HCT116 (cell line): ENCODE measurements at regions not wholly inside any gene's neighbourhood (a gene's known extent, or its start where the extent isn't known, plus 50 kb on each side); places are given as distances from the start of the nearest gene placed in this dataset.

Experiments used
- ATAC-seq: fragments of 200-7000 bp; cut with Tn5 transposase; 2 replicates; pipeline ENCODE4 v1.9.1; 2020; ENCODE audit warnings: mild to moderate bottlenecking, moderate library complexity
- BruUV-seq: library from RNA; stranded (reverse); fragments of 400-500 nt; replicated peaks from 2 replicates; lab custom pipeline; 2021; lab: Mats Ljungman, UMichigan
- CTCF ChIA-PET: fragments of 300-600 bp; sonication (Branson Sonifier 250); formaldehyde crosslinking; loops from one replicate; lab custom pipeline; 2021; ENCODE audit warnings: antibody characterized with exemption; lab: Charles Lee
- POLR2A ChIA-PET: fragments of 300-600, 350-600 bp; sonication (Branson Sonifier 250); formaldehyde crosslinking; loops from one replicate; lab custom pipeline; 2021; ENCODE audit warnings: antibody characterized with exemption; lab: Charles Lee
- RAD21 ChIA-PET, 2 experiments: fragments of 300-600 bp; sonication (Branson Sonifier 250); formaldehyde crosslinking; loops; one replicate each; lab custom pipeline; 2023; ENCODE audit warnings: low total read pairs in 2 of 2; ENCODE audit not compliant: uncharacterized antibody in 2 of 2, unreplicated experiment in 2 of 2, low non-redundant PET in 1 of 2; lab: Charles Lee
- DNase-seq: peaks from one replicate; pipeline ENCODE4 v3.0.0-alpha.2; 2010; ENCODE audit warnings: low read depth, low spot score
- H2AFZ ChIP-seq: fragments of 200-600 bp; shearing (Covaris generic), sonication (generic); 2 replicates; pipeline ENCODE4 v1.6.1; 2017; ENCODE audit warnings: low read depth, mixed run types, mixed read lengths, antibody characterized with exemption, low read length; ENCODE audit not compliant: poor library complexity, severe bottlenecking
- H3K27ac ChIP-seq: 2 replicates; pipeline ENCODE4 v1.5.1; 2012; ENCODE audit warnings: low read depth, low read length
- H3K27me3 ChIP-seq: fragments of 200-600 bp; sonication (generic); 2 replicates; pipeline ENCODE4 v1.6.1; 2016; ENCODE audit warnings: mixed run types, low read length, mixed read lengths; ENCODE audit not compliant: insufficient read depth
- H3K36me3 ChIP-seq, 2 experiments: fragments of 200-500 bp in 1 of 2; fragments of 200-600 bp in 1 of 2; sonication (Bioruptor generic) in 1 of 2; sonication (generic) in 1 of 2; 2 replicates each; pipeline versions ENCODE4 v1.5.1 to v1.6.1; 2014 to 2016; ENCODE audit warnings: low read length in 2 of 2, inconsistent platforms in 1 of 2, mixed read lengths in 1 of 2, mixed run types in 1 of 2; ENCODE audit not compliant: insufficient read depth in 2 of 2, control insufficient read depth in 1 of 2
- H3K4me1 ChIP-seq, 2 experiments: fragments of 200-600 bp in 1 of 2; sonication (generic) in 1 of 2; 2 replicates each; pipeline versions ENCODE4 v1.5.1 to v1.6.1; 2012 to 2017; ENCODE audit warnings: low read length in 2 of 2, inconsistent platforms in 1 of 2, mild to moderate bottlenecking in 1 of 2, mixed read lengths in 1 of 2, mixed run types in 1 of 2, moderate library complexity in 1 of 2; ENCODE audit not compliant: insufficient read depth in 2 of 2, control insufficient read depth in 1 of 2
- H3K4me2 ChIP-seq: fragments of 200-600 bp; sonication (generic); 2 replicates; pipeline ENCODE4 v1.6.1; 2017; ENCODE audit warnings: mixed run types, low read length, mixed read lengths
- H3K4me3 ChIP-seq, 2 experiments: fragments of 200-600 bp in 1 of 2; sonication (generic) in 1 of 2; replicated peaks in 1 of 2; 2 replicates each; pipeline ENCODE4 v1.5.1; 2011 to 2016; ENCODE audit warnings: low read length in 2 of 2, control low read depth in 1 of 2, low read depth in 1 of 2, mild to moderate bottlenecking in 1 of 2, mixed read lengths in 1 of 2, mixed run types in 1 of 2
- H3K79me2 ChIP-seq: fragments of 200-600 bp; sonication (generic); 2 replicates; pipeline ENCODE4 v1.6.1; 2017; ENCODE audit warnings: mild to moderate bottlenecking, mixed run types, low read length, moderate library complexity, mixed read lengths; ENCODE audit not compliant: insufficient read depth
- H3K9ac ChIP-seq: fragments of 200-600 bp; sonication (generic); 2 replicates; pipeline ENCODE4 v1.6.1; 2016; ENCODE audit warnings: low read length, mixed read lengths
- H3K9me2 ChIP-seq: fragments of 200-600 bp; sonication (generic), shearing (Covaris generic); 2 replicates; pipeline ENCODE4 v1.6.1; 2017; ENCODE audit warnings: mixed run types, mild to moderate bottlenecking, moderate library complexity; ENCODE audit not compliant: insufficient read depth
- H3K9me3 ChIP-seq, 2 experiments: fragments of 200-500 bp in 1 of 2; fragments of 200-600 bp in 1 of 2; sonication (Bioruptor generic) in 1 of 2; sonication (generic) in 1 of 2; 2 replicates each; pipeline ENCODE4 v1.6.1; 2014 to 2017; ENCODE audit warnings: low read length in 2 of 2, mixed read lengths in 2 of 2, inconsistent platforms in 1 of 2, low read depth in 1 of 2, mild to moderate bottlenecking in 1 of 2, mixed run types in 1 of 2, moderate library complexity in 1 of 2; ENCODE audit not compliant: control insufficient read depth in 1 of 2, insufficient read depth in 1 of 2
- H4K20me1 ChIP-seq: fragments of 200-600 bp; sonication (generic), shearing (Covaris generic); 2 replicates; pipeline ENCODE4 v1.6.1; 2017; ENCODE audit warnings: mixed run types, mild to moderate bottlenecking, moderate library complexity; ENCODE audit not compliant: insufficient read depth
- EGR1 ChIP-seq: IDR thresholded peaks from 2 replicates; pipeline ENCODE4 v1.6.1; 2012; ENCODE audit warnings: low read depth
- EZH2phosphoT487 ChIP-seq: fragments of 200-600 bp; IDR thresholded peaks from 2 replicates; pipeline ENCODE4 v1.6.1; 2018; ENCODE audit warnings: antibody characterized with exemption, borderline replicate concordance
- FOSL1 ChIP-seq: IDR thresholded peaks from 2 replicates; pipeline ENCODE4 v1.6.1; 2012; ENCODE audit warnings: low read depth
- POLR2AphosphoS5 ChIP-seq: IDR thresholded peaks from 2 replicates; pipeline ENCODE4 v1.6.1; 2011; ENCODE audit warnings: mild to moderate bottlenecking, low read depth, low read length, moderate library complexity
- SIN3A ChIP-seq: IDR thresholded peaks from 2 replicates; pipeline ENCODE4 v1.6.1; 2012; ENCODE audit warnings: low read depth
- TCF7L2 ChIP-seq: IDR thresholded peaks from 2 replicates; pipeline ENCODE4 v1.7.0; 2011; ENCODE audit warnings: borderline replicate concordance, inconsistent platforms; ENCODE audit not compliant: insufficient read depth, insufficient read length; ENCODE audit errors: extremely low read depth
- YY1 ChIP-seq: IDR thresholded peaks from 2 replicates; pipeline ENCODE4 v1.6.1; 2011; ENCODE audit warnings: low read length, low read depth, moderate library complexity, mild to moderate bottlenecking; ENCODE audit not compliant: insufficient replicate concordance; ENCODE audit errors: extremely low read depth
- ZNF274 ChIP-seq: fragments of 200-500 bp; sonication (Bioruptor generic); IDR thresholded peaks from 2 replicates; pipeline ENCODE4 v1.6.1; 2014; ENCODE audit warnings: mild to moderate bottlenecking, low read depth, low read length, inconsistent platforms
- intact Hi-C: fragments of 100-400 bp; cut with micrococcal nuclease; formaldehyde crosslinking; loops from 2 replicates; pipeline ENCODE4 v1.10.0; 2022
- TF ChIP-seq, protein P1 (sequence below): IDR thresholded peaks from 2 replicates; pipeline ENCODE4 v1.6.1; 2012; ENCODE audit warnings: low read depth
- TF ChIP-seq, protein P2 (sequence below): IDR thresholded peaks from 2 replicates; pipeline ENCODE4 v1.6.1; 2012

DNA sequence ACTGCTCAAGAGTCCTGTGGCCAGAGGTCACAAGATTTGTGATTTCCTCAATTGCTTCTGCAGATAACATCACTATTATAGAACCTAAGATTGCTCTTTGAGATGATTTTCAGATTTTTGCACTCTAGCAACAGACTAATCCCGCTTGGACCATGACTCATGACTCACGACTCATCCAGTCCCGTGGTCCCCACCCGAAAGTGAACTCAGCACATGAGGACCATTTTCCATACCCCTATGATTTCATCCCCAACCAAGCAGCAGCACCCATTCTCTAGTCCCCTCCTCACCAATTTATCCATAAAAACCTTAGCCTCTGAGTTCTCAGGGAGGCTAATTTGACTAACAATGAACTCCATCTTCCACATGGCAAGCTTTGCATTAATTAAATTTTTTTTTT is 106.3 kb upstream of the ALCAM start:
- intact Hi-C loops: no loop called here
- no peaks in the 10 kb centered on the region for H3K9me2 ChIP-seq
- DNase-seq (peak; percentile 4), ATAC-seq (no peak)
- ChIA-PET RAD21 (no interaction called here), CTCF (no interaction called here), POLR2A (no interaction called here)
- H3K9ac ChIP-seq: no peak overlapping the region
- no peaks in the 10 kb centered on the region for H3K27me3 ChIP-seq
- H3K4me2 ChIP-seq: no peak overlapping the region
- BruUV-seq: no TSS peak
- TF ChIP-seq, protein P1, sequence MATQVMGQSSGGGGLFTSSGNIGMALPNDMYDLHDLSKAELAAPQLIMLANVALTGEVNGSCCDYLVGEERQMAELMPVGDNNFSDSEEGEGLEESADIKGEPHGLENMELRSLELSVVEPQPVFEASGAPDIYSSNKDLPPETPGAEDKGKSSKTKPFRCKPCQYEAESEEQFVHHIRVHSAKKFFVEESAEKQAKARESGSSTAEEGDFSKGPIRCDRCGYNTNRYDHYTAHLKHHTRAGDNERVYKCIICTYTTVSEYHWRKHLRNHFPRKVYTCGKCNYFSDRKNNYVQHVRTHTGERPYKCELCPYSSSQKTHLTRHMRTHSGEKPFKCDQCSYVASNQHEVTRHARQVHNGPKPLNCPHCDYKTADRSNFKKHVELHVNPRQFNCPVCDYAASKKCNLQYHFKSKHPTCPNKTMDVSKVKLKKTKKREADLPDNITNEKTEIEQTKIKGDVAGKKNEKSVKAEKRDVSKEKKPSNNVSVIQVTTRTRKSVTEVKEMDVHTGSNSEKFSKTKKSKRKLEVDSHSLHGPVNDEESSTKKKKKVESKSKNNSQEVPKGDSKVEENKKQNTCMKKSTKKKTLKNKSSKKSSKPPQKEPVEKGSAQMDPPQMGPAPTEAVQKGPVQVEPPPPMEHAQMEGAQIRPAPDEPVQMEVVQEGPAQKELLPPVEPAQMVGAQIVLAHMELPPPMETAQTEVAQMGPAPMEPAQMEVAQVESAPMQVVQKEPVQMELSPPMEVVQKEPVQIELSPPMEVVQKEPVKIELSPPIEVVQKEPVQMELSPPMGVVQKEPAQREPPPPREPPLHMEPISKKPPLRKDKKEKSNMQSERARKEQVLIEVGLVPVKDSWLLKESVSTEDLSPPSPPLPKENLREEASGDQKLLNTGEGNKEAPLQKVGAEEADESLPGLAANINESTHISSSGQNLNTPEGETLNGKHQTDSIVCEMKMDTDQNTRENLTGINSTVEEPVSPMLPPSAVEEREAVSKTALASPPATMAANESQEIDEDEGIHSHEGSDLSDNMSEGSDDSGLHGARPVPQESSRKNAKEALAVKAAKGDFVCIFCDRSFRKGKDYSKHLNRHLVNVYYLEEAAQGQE: no peak
- H2AFZ ChIP-seq: no peak overlapping the region
- peaks cover 0 to 6% of the 10 kb centered on the region in 2 experiments; a peak in 1 of 4 replicates for H3K9me3 ChIP-seq
- H3K4me1 ChIP-seq: no peaks in the 10 kb centered on the region; a peak in 1 of 4 replicates
- no peaks in the 10 kb centered on the region for H3K79me2 ChIP-seq
- H4K20me1 ChIP-seq: no peaks in the 10 kb centered on the region
- no peak overlapping the region for H3K27ac ChIP-seq
- H3K4me3 ChIP-seq: no peak overlapping the region
- no peaks in the 10 kb centered on the region for H3K36me3 ChIP-seq

DNA sequence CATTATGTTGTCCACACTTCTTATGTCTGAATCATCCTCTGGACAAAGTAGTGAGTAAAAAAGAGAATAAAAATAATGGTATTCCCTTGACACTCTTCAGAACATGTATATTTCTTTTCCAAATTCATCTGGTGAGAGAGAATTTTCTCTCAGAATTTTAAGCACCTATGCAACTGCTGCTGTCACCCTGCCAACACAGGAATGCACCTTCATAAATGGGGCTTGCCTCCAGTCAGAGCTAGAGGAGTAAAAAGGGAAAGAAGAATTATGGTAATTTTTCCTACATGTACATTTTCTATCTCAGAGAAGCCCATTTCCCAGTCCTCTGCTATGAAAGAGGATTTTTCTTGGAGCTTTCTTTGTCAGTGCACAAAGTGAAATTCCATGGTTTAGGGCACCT is 92.2 kb upstream of the ALCAM start:
- no peaks in the 10 kb centered on the region for H3K4me1 ChIP-seq
- no peak overlapping the region for H3K4me3 ChIP-seq
- no peaks in the 10 kb centered on the region for H3K27me3 ChIP-seq
- BruUV-seq: no TSS peak
- no peak overlapping the region for H2AFZ ChIP-seq
- ChIA-PET RAD21 (no interaction called here), CTCF (no interaction called here), POLR2A (no interaction called here)
- no peak for DNase-seq
- H3K9ac ChIP-seq: no peak overlapping the region
- H3K4me2 ChIP-seq: no peak overlapping the region
- no peaks in the 10 kb centered on the region for H3K9me2 ChIP-seq
- no peaks in the 10 kb centered on the region for H3K79me2 ChIP-seq
- H4K20me1 ChIP-seq: no peaks in the 10 kb centered on the region
- intact Hi-C loops: no loop called here
- ATAC-seq: no peak
- no peaks in the 10 kb centered on the region for H3K36me3 ChIP-seq
- no peak overlapping the region for H3K27ac ChIP-seq
- H3K9me3 ChIP-seq: no peaks in the 10 kb centered on the region
- TF ChIP-seq, protein P1: no peak
- TF ChIP-seq FOSL1: no peak
- no peak for TF ChIP-seq SIN3A
- no peak for TF ChIP-seq YY1
- no peak for TF ChIP-seq POLR2AphosphoS5
- TF ChIP-seq, protein P2, sequence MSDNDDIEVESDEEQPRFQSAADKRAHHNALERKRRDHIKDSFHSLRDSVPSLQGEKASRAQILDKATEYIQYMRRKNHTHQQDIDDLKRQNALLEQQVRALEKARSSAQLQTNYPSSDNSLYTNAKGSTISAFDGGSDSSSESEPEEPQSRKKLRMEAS: no peak
- TF ChIP-seq ZNF274: no peak
- no peak for TF ChIP-seq TCF7L2
- TF ChIP-seq EGR1: no peak
- no peak for TF ChIP-seq EZH2phosphoT487
